GM12891 (cell line): ENCODE measurements at regions not wholly inside any gene's neighbourhood (a gene's known extent, or its start where the extent isn't known, plus 50 kb on each side); places are given as distances from the start of the nearest gene placed in this dataset.

Source experiments
- PAX5 ChIP-seq: IDR thresholded peaks from 2 replicates; pipeline ENCODE4 v1.6.1; 2011; ENCODE audit warnings: low read length, moderate library complexity, mild to moderate bottlenecking; ENCODE audit not compliant: insufficient read depth, severe bottlenecking
- POLR2A ChIP-seq: IDR thresholded peaks from 2 replicates; pipeline ENCODE4 v1.6.1; 2011; ENCODE audit warnings: low read depth, low read length, control low read depth
- POLR2AphosphoS5 ChIP-seq: IDR thresholded peaks from 2 replicates; pipeline ENCODE4 v1.6.1; 2011; ENCODE audit warnings: low read depth, low read length, control low read depth
- SPI1 ChIP-seq: IDR thresholded peaks from 2 replicates; pipeline ENCODE4 v1.6.1; 2011; ENCODE audit warnings: low read depth, low read length, control low read depth
- TAF1 ChIP-seq: IDR thresholded peaks from 2 replicates; pipeline ENCODE4 v1.6.1; 2011; ENCODE audit warnings: low read depth, low read length, control low read depth

- no peak for TF ChIP-seq POLR2A
- TF ChIP-seq POLR2AphosphoS5, result no peak
- no peak for TF ChIP-seq SPI1
- no peak for TF ChIP-seq PAX5
- TF ChIP-seq TAF1, result no peak
Observed at GRCh38 chr9:105978826-105979225, 284.5 kb downstream of the TMEM38B start.
